OCI-LY7 (cell line): ENCODE measurements at regions not wholly inside any gene's neighbourhood (a gene's known extent, or its start where the extent isn't known, plus 50 kb on each side); places are given as distances from the start of the nearest gene placed in this dataset.
"Not testable (repeated sequence)": the region's sequence is repeated elsewhere in the genome, so short reads cannot be mapped to it uniquely, and the experiment has no call there.

Experiments
- BruUV-seq: library from RNA; stranded (reverse); fragments of 400-500 nt; replicated peaks from 2 replicates; lab custom pipeline; 2021; lab: Mats Ljungman, UMichigan
- CTCF ChIA-PET: fragments of 300-600 bp; sonication (Branson Sonifier 250); formaldehyde crosslinking; loops from one replicate; lab custom pipeline; 2022; ENCODE audit warnings: antibody characterized with exemption; ENCODE audit not compliant: unreplicated experiment; lab: Charles Lee
- POLR2A ChIA-PET: fragments of 300-600 bp; sonication (Branson Sonifier 250); formaldehyde crosslinking; loops from one replicate; lab custom pipeline; 2022; ENCODE audit warnings: antibody characterized with exemption; lab: Charles Lee
- DNase-seq: peaks from one replicate; pipeline ENCODE4 v3.0.0-alpha.2; 2015; ENCODE audit warnings: low spot score
- H2AFZ ChIP-seq: fragments of 200-600 bp; sonication (generic), shearing (Covaris generic); 2 replicates; pipeline ENCODE4 v1.6.1; 2014; ENCODE audit warnings: mild to moderate bottlenecking, antibody characterized with exemption, low read length, moderate library complexity
- H3K27ac ChIP-seq: fragments of 200-600 bp; sonication (generic); 2 replicates; pipeline ENCODE4 v1.5.1; 2014; ENCODE audit warnings: mixed run types, low read depth, mild to moderate bottlenecking, moderate library complexity, low read length, inconsistent platforms; ENCODE audit not compliant: poor library complexity, severe bottlenecking
- H3K36me3 ChIP-seq: fragments of 200-600 bp; sonication (generic); 2 replicates; pipeline ENCODE4 v1.6.1; 2014; ENCODE audit warnings: mild to moderate bottlenecking, antibody characterized with exemption, low read length, moderate library complexity, mixed read lengths; ENCODE audit not compliant: insufficient read depth
- H3K4me1 ChIP-seq: fragments of 200-600 bp; sonication (generic); 2 replicates; pipeline ENCODE4 v1.5.1; 2014; ENCODE audit warnings: mild to moderate bottlenecking, low read length; ENCODE audit not compliant: insufficient read depth, poor library complexity, severe bottlenecking
- H3K4me2 ChIP-seq: fragments of 200-600 bp; sonication (generic); 2 replicates; pipeline ENCODE4 v1.6.1; 2014; ENCODE audit warnings: mild to moderate bottlenecking, low read length
- H3K4me3 ChIP-seq: fragments of 200-600 bp; sonication (generic); 2 replicates; pipeline ENCODE4 v1.5.1; 2014; ENCODE audit warnings: mild to moderate bottlenecking, low read depth, low read length; ENCODE audit not compliant: poor library complexity, severe bottlenecking
- H3K79me2 ChIP-seq: fragments of 200-600 bp; sonication (generic); 2 replicates; pipeline ENCODE4 v1.6.1; 2016; ENCODE audit warnings: low read depth, mild to moderate bottlenecking, low read length, moderate library complexity, mixed read lengths; ENCODE audit not compliant: insufficient read depth
- H3K9me2 ChIP-seq: fragments of 200-600 bp; sonication (generic); 2 replicates; pipeline ENCODE4 v1.6.1; 2016; ENCODE audit warnings: mild to moderate bottlenecking, low read length, mixed read lengths; ENCODE audit not compliant: insufficient read depth
- H3K9me3 ChIP-seq: fragments of 200-600 bp; sonication (generic); 2 replicates; pipeline ENCODE4 v1.6.1; 2014; ENCODE audit warnings: mild to moderate bottlenecking, mixed run types, low read length, mixed read lengths
- H4K20me1 ChIP-seq: fragments of 200-600 bp; sonication (generic); 2 replicates; pipeline ENCODE4 v1.6.1; 2014; ENCODE audit warnings: mild to moderate bottlenecking, antibody characterized with exemption, low read length, moderate library complexity, mixed read lengths; ENCODE audit not compliant: insufficient read depth
- CTCF ChIP-seq: fragments of 200-600 bp; sonication (generic); conservative IDR thresholded peaks from 2 replicates; pipeline ENCODE4 v1.5.1; 2014; ENCODE audit warnings: mild to moderate bottlenecking, antibody characterized with exemption, low read length, moderate library complexity, mixed read lengths
- EZH2phosphoT487 ChIP-seq: fragments of 200-600 bp; sonication (generic); IDR thresholded peaks from 2 replicates; pipeline ENCODE4 v1.6.1; 2018; ENCODE audit warnings: low read depth, borderline replicate concordance, mild to moderate bottlenecking, mixed run types, antibody characterized with exemption, low read length, moderate library complexity, mixed read lengths
- intact Hi-C: fragments of 100-400 bp; cut with micrococcal nuclease; formaldehyde crosslinking; loops from one replicate; pipeline ENCODE4 v1.10.0; 2022; ENCODE audit not compliant: unreplicated experiment

DNA sequence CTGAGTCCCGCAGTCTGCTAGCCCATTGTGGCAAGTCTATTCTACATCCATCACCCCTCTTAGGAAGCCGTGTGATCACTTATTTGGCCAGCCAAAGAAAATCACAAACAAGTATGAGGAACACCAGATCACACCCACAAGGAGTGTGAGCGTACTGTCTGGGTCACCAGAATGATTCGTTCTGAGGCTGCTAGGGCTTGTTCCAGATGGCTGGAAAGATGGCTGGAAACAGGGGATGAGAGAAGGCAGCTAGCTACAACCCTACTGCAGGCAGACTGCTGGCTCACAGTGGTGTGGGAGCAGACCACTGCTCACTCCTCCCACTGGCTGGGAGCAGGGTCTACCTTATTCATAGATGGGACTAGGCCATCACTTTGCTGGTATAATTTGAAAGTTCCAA, 97.4 kb downstream of the TRIM69 start:
- H3K4me2 ChIP-seq, CTCF ChIA-PET, H3K4me1 ChIP-seq, DNase-seq, H3K27ac ChIP-seq, BruUV-seq, H3K9me3 ChIP-seq, H3K36me3 ChIP-seq, H3K79me2 ChIP-seq, POLR2A ChIA-PET, H2AFZ ChIP-seq, H3K4me3 ChIP-seq, intact Hi-C loops, H3K9me2 ChIP-seq, H4K20me1 ChIP-seq: not testable (repeated sequence)

- H3K79me2 ChIP-seq, H3K4me3 ChIP-seq, H4K20me1 ChIP-seq: not testable (repeated sequence)
Measured at GRCh38 chr15:44835082-44835481, 98.8 kb downstream of the TRIM69 start.

DNA sequence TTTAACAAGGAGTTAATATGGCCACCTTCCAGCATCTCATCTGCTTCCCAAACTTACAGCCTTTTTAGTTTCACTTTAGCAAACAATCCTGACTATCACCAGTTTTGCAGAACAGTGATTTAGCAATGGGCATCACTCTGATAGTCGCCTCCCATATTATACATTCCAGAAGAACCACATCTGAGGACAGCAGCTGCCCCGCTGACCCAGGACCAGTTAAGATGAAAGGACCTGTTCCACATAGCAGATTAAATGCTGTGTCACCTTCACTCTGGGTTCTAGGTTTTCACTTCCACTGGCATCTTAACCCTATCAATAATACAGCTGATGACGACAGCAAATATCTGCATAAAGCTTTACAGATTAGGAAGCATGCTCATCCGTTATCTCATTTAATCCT, 99.8 kb downstream of the TRIM69 start:
- DNase-seq = no peak
- Histone ChIP-seq H3K4me3 (no peak overlapping the region), H3K27ac (no peak overlapping the region), H3K36me3 (no peaks in the 10 kb centered on the region), H3K4me1 (no peaks in the 10 kb centered on the region), H3K9me2 (no peaks in the 10 kb centered on the region), H3K4me2 (no peak overlapping the region), H2AFZ (no peak overlapping the region), H3K9me3 (no peaks in the 10 kb centered on the region), H4K20me1 (no peaks in the 10 kb centered on the region), H3K79me2 (no peaks in the 10 kb centered on the region)
- no TSS peak for BruUV-seq
- ChIA-PET CTCF (no interaction called here), POLR2A (no interaction called here)
- TF ChIP-seq CTCF = no peak
- TF ChIP-seq EZH2phosphoT487 = no peak
- intact Hi-C loops = no loop called here

More at GRCh38 chr15:44835082-44835481, 98.8 kb downstream of the TRIM69 start:
- BruUV-seq, H3K27ac ChIP-seq, H3K4me1 ChIP-seq, H2AFZ ChIP-seq, intact Hi-C loops, DNase-seq, CTCF ChIA-PET, H3K9me3 ChIP-seq, H3K36me3 ChIP-seq, H3K4me2 ChIP-seq, POLR2A ChIA-PET, H3K9me2 ChIP-seq: not testable (repeated sequence)

- H3K4me3 ChIP-seq, H3K36me3 ChIP-seq, H3K9me3 ChIP-seq, H3K4me2 ChIP-seq, H2AFZ ChIP-seq, H3K9me2 ChIP-seq, H4K20me1 ChIP-seq, POLR2A ChIA-PET, DNase-seq, H3K4me1 ChIP-seq, CTCF ChIA-PET, H3K79me2 ChIP-seq, intact Hi-C loops, H3K27ac ChIP-seq, BruUV-seq: not testable (repeated sequence)
Measured at GRCh38 chr15:44838929-44839328, 102.6 kb downstream of the TRIM69 start.

DNA sequence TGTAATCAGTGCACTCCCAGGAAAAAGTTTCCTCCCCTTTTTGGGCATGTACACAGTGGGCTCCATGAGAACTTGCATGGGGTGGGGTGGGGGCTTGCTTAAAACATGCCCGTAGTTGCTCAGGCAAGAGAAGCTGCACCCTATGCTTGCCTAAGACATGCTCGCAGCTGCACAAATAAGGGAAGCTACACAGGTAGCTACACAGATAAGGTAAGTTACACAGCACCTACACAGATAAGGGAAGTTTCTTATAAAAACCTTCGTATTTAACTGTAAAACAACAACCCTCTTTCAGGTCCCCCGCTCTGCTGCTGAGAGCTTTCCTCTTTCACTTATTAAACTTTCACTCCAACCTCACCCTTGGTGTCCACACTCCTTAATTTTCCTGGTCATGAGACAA, 105.4 kb downstream of the TRIM69 start:
- H4K20me1 ChIP-seq, CTCF ChIA-PET, BruUV-seq, H3K9me2 ChIP-seq, H3K9me3 ChIP-seq, H3K4me3 ChIP-seq, H2AFZ ChIP-seq, POLR2A ChIA-PET, intact Hi-C loops, H3K79me2 ChIP-seq, H3K4me1 ChIP-seq, DNase-seq, H3K4me2 ChIP-seq, H3K27ac ChIP-seq, H3K36me3 ChIP-seq: not testable (repeated sequence)

DNA sequence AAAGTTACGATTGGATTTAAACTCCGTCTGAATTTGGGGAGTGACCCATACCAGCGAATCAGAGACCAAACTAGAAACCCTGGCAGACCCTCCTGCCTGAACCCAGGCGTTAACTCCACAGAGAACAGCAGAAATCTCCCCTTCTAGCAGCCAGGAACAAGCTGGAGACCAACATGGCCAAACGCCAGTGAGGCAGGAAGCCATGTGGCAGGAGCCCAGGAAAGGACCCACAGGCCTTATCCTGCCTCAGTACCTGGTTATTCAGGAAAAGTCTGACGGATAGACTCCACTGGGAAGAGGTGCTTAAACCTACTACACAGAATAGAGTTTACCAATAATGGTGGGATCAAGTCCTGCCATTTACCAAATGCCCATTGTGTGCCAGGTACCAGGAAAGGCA, 106.6 kb downstream of the TRIM69 start:
- H3K27ac ChIP-seq, H3K4me3 ChIP-seq, DNase-seq, H3K9me2 ChIP-seq, H3K36me3 ChIP-seq, BruUV-seq, intact Hi-C loops, H2AFZ ChIP-seq, CTCF ChIA-PET, H4K20me1 ChIP-seq, H3K79me2 ChIP-seq, H3K4me2 ChIP-seq, H3K4me1 ChIP-seq, H3K9me3 ChIP-seq: not testable (repeated sequence)
- POLR2A ChIA-PET = interaction anchor here (0.6 kb wide), 1 partner anchor 363 kb away, joined by 3 read pairs; no protein-coding TSS in a partner anchor
